GM19463 (cell line): ENCODE measurements at regions not wholly inside any gene's neighbourhood (a gene's known extent, or its start where the extent isn't known, plus 50 kb on each side); places are given as distances from the start of the nearest gene placed in this dataset.

ENCODE experiments used
- ATAC-seq: cut with Tn5 transposase; IDR thresholded peaks from one replicate; pipeline ENCODE4 v1.9.1; 2021; ENCODE audit warnings: mild to moderate bottlenecking, moderate library complexity; ENCODE audit not compliant: unreplicated experiment

GRCh38 chr11:23976426-23976825 is 520.4 kb upstream of the LUZP2 start:
- no peak for ATAC-seq

GRCh38 chr11:23976841-23977271 is 520.0 kb upstream of the LUZP2 start:
- ATAC-seq = no peak

GRCh38 chr11:23988381-23989006 is 508.4 kb upstream of the LUZP2 start:
- no peak for ATAC-seq

- ATAC-seq = no peak
These were observed 506.3 kb upstream of the LUZP2 start for GRCh38 chr11:23990346-23991164.

GRCh38 chr11:23991165-23991539 is 505.7 kb upstream of the LUZP2 start:
- ATAC-seq = no peak

GRCh38 chr11:23995891-23996290 is 501.0 kb upstream of the LUZP2 start:
- ATAC-seq = no peak

GRCh38 chr11:23997356-23997755 is 499.5 kb upstream of the LUZP2 start:
- no peak for ATAC-seq

- ATAC-seq = no peak
These were observed 491.5 kb upstream of the LUZP2 start for GRCh38 chr11:24005202-24005876.

GRCh38 chr11:24043842-24044241 is 453.0 kb upstream of the LUZP2 start:
- ATAC-seq = no peak

- no peak for ATAC-seq
These were observed 450.1 kb upstream of the LUZP2 start for GRCh38 chr11:24046731-24047130.

GRCh38 chr11:24056051-24056450 is 440.8 kb upstream of the LUZP2 start:
- ATAC-seq = no peak

- ATAC-seq = no peak
These were observed 436.7 kb upstream of the LUZP2 start for GRCh38 chr11:24060125-24060524.

- ATAC-seq = no peak
These were observed 432.4 kb upstream of the LUZP2 start for GRCh38 chr11:24064309-24064903.

- no peak for ATAC-seq
These were observed 428.7 kb upstream of the LUZP2 start for GRCh38 chr11:24068197-24068596.

- no peak for ATAC-seq
These were observed 426.4 kb upstream of the LUZP2 start for GRCh38 chr11:24070435-24070834.

- no peak for ATAC-seq
These were observed 418.8 kb upstream of the LUZP2 start for GRCh38 chr11:24078018-24078417.

GRCh38 chr11:24082241-24082640 is 414.6 kb upstream of the LUZP2 start:
- ATAC-seq = no peak

GRCh38 chr11:24082860-24083259 is 414.0 kb upstream of the LUZP2 start:
- ATAC-seq = no peak

- no peak for ATAC-seq
These were observed 411.9 kb upstream of the LUZP2 start for GRCh38 chr11:24084956-24085355.

- ATAC-seq = no peak
These were observed 409.9 kb upstream of the LUZP2 start for GRCh38 chr11:24086921-24087320.

- ATAC-seq = no peak
These were observed 405.3 kb upstream of the LUZP2 start for GRCh38 chr11:24091594-24091993.

- no peak for ATAC-seq
These were observed 403.5 kb upstream of the LUZP2 start for GRCh38 chr11:24093375-24093774.
